SH-SY5Y (cell line): ENCODE measurements at regions not wholly inside any gene's neighbourhood (a gene's known extent, or its start where the extent isn't known, plus 50 kb on each side); places are given as distances from the start of the nearest gene placed in this dataset.

Experiments
- GATA2 ChIP-seq: IDR thresholded peaks from 2 replicates; pipeline ENCODE4 v1.6.1; 2011; ENCODE audit warnings: mild to moderate bottlenecking, low read depth, low read length
- GATA3 ChIP-seq: IDR thresholded peaks from 2 replicates; pipeline ENCODE4 v1.6.1; 2011; ENCODE audit warnings: low read depth, mild to moderate bottlenecking, low read length, moderate library complexity

GRCh38 chr20:58094698-58095097 lies 133.8 kb downstream of the ANKRD60 start:
- TF ChIP-seq GATA3 (no peak), GATA2 (no peak)
